Colonic mucosa (tissue), 4 donors: ENCODE measurements at regions not wholly inside any gene's neighbourhood (a gene's known extent, or its start where the extent isn't known, plus 50 kb on each side); places are given as distances from the start of the nearest gene placed in this dataset.

Source experiments
- DNase-seq: peaks from one replicate; pipeline ENCODE4 v3.0.0-alpha.2; 2020
- H3K27ac ChIP-seq: fragments of 200-600 bp; one replicate; pipeline ENCODE4 v1.8.0; 2021
- H3K27me3 ChIP-seq: fragments of 200-600 bp; one replicate; pipeline ENCODE4 v1.8.0; 2021
- H3K36me3 ChIP-seq: fragments of 200-600 bp; one replicate; pipeline ENCODE4 v1.8.0; 2021
- H3K4me1 ChIP-seq: fragments of 200-600 bp; one replicate; pipeline ENCODE4 v1.8.0; 2021; ENCODE audit warnings: mild to moderate bottlenecking
- H3K4me3 ChIP-seq: fragments of 200-600 bp; one replicate; pipeline ENCODE4 v1.8.0; 2021
- H3K9ac ChIP-seq, 2 donors: one replicate each; pipeline ENCODE4 v1.7.0; 2013; ENCODE audit warnings: control low read depth in 2 of 2, low read depth in 2 of 2, low read length in 2 of 2
- H3K9me3 ChIP-seq: fragments of 200-600 bp; one replicate; pipeline ENCODE4 v1.8.0; 2021
- intact Hi-C: fragments of 100-400 bp; cut with DNase I; formaldehyde crosslinking; loops from one replicate; pipeline ENCODE4 v1.14.1; 2022
- TF ChIP-seq, protein P1 (sequence below): fragments of 200-600 bp; IDR thresholded peaks from one replicate; pipeline ENCODE4 v1.8.0; 2022; ENCODE audit warnings: antibody characterized with exemption, mild to moderate bottlenecking
- donor health status: healthy.
- donor health status: DM: no; HTN: no; CAD: no.
- donor health status: DM: no; HTN: no; CAD: no.

DNA sequence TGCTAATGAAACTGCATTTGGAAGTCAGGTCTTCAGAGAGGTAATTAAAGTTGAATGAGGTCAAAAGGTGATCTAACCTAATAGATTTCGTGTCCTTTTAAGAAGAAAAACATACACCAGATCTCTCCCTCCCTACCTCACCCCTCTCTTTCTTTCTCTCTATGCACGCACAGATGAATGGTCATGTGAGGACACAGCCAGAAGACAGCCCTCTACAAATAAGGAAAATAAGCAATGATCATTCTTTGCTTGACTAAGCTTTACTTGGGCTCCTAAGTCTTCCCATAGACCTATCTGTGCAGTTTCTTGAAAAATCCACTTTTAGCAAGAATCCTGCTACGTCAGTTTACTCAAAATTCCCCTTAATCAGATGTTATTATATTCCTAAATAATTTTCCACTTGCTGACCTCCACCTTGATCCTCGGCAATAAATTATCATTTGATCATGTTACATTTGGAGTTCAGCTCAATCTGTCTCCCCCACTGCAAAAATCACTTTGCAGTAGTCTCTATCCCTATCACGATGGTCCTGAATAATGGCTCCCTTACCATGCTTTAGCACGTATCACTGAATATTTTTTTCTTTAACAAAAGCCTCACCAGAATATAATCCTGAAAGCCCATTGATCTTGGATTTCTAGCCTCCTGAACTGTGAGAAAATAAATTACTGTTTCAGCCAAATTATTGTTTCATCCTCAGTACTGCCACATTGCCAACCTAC lies 527.3 kb downstream of the GABRG1 start:
- no peaks in the 10 kb centered on the region for H3K27me3 ChIP-seq
- DNase-seq: no peak
- no peaks in the 10 kb centered on the region for H3K9me3 ChIP-seq
- TF ChIP-seq, protein P1, sequence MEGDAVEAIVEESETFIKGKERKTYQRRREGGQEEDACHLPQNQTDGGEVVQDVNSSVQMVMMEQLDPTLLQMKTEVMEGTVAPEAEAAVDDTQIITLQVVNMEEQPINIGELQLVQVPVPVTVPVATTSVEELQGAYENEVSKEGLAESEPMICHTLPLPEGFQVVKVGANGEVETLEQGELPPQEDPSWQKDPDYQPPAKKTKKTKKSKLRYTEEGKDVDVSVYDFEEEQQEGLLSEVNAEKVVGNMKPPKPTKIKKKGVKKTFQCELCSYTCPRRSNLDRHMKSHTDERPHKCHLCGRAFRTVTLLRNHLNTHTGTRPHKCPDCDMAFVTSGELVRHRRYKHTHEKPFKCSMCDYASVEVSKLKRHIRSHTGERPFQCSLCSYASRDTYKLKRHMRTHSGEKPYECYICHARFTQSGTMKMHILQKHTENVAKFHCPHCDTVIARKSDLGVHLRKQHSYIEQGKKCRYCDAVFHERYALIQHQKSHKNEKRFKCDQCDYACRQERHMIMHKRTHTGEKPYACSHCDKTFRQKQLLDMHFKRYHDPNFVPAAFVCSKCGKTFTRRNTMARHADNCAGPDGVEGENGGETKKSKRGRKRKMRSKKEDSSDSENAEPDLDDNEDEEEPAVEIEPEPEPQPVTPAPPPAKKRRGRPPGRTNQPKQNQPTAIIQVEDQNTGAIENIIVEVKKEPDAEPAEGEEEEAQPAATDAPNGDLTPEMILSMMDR: no peak
- intact Hi-C loops: no loop called here
- H3K4me3 ChIP-seq: no peak overlapping the region
- H3K27ac ChIP-seq: no peak overlapping the region
- H3K36me3 ChIP-seq: no peaks in the 10 kb centered on the region
- H3K4me1 ChIP-seq: no peaks in the 10 kb centered on the region
- no peak overlapping the region for H3K9ac ChIP-seq

DNA sequence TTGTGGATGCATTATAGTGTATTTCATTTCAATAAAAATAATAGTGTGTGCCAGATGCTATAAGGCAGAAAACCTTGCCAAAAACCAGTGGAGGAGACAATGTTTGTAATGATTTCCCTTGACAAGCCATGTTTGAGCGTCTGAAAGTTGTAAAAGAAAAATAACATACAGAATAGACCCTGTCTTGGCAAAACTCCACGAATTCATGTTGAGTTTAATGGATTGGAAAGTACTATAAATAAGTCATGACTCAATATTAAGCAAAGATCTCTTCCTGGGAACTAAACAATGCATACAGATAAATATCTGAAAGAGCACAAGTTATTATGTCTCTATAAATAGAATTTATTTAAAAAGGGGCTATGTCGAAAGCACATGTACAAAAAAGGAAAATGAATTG lies 543.5 kb downstream of the GABRG1 start:
- TF ChIP-seq, protein P1: no peak
- H3K27me3 ChIP-seq: no peaks in the 10 kb centered on the region
- no peak for DNase-seq
- no peak overlapping the region for H3K9ac ChIP-seq
- H3K4me3 ChIP-seq: no peak overlapping the region
- intact Hi-C loops: no loop called here
- no peaks in the 10 kb centered on the region for H3K9me3 ChIP-seq
- no peaks in the 10 kb centered on the region for H3K4me1 ChIP-seq
- no peaks in the 10 kb centered on the region for H3K36me3 ChIP-seq
- H3K27ac ChIP-seq: no peak overlapping the region

DNA sequence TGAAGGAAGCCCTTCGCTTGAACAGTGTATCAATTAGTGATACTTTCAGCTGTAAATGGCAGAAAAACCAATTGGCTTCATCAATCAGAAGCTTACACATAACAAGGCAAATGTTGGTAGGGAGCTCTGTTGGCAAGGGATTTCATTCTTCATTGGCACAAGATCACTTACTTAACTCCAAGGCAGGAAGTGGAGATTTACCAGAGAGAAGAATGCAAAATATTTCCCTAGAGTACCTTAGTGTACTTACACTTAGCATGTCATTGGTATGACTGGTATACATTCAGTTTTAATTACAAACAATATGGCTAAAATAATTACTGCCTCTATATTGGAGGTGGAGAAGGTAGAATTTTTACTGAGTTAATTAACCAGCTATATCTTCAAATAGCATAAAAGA lies 545.0 kb downstream of the GABRG1 start:
- intact Hi-C loops: no loop called here
- Histone ChIP-seq H3K36me3 (no peaks in the 10 kb centered on the region), H3K27ac (no peak overlapping the region), H3K4me1 (no peaks in the 10 kb centered on the region), H3K9ac (no peak overlapping the region), H3K9me3 (no peaks in the 10 kb centered on the region), H3K27me3 (no peaks in the 10 kb centered on the region), H3K4me3 (no peak overlapping the region)
- DNase-seq: no peak
- TF ChIP-seq, protein P1: no peak

DNA sequence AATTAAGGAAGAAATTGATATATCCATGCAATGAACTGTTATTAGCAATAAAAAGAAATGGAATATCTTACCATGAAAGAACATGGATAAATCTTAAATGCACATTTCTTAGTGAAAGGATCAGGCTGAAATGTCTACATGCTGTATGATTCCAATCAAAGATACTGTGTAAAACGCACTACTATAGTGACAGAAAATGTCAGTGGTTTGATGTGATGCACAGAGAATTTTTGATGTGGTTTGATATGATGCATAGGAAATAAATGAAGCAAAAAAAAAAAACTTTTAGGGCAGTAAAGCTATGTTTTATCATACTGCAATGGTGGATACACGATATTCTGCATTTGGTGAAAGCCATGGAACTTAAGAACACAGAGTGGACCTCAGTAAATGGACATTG lies 547.6 kb downstream of the GABRG1 start:
- Histone ChIP-seq H3K27me3 (no peaks in the 10 kb centered on the region), H3K4me1 (no peaks in the 10 kb centered on the region), H3K9me3 (no peaks in the 10 kb centered on the region), H3K36me3 (no peaks in the 10 kb centered on the region), H3K4me3 (no peak overlapping the region), H3K9ac (no peak overlapping the region), H3K27ac (no peak overlapping the region)
- intact Hi-C loops: no loop called here
- TF ChIP-seq, protein P1: no peak
- no peak for DNase-seq

DNA sequence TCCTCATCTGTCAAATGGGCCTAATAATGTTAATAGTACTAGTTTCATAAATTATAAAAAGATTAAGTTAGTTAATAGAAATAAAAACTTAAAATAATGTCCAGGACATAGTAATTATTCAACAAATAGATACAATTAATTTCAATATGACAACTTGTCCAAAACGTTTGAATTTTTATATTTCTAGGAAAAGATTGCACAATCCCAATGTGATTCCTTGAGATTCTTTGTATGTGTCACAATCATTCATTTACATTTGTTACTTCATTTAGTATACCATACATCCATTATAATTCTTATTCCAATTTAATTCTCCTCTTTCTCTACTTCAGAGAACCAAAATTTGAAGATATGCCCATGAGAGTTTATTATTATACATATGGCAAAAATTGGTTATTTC lies 554.2 kb downstream of the GABRG1 start:
- no peak overlapping the region for H3K27ac ChIP-seq
- H3K27me3 ChIP-seq: no peaks in the 10 kb centered on the region
- H3K9me3 ChIP-seq: no peaks in the 10 kb centered on the region
- TF ChIP-seq, protein P1: no peak
- no peak for DNase-seq
- H3K9ac ChIP-seq: no peak overlapping the region
- intact Hi-C loops: no loop called here
- H3K36me3 ChIP-seq: no peaks in the 10 kb centered on the region
- no peak overlapping the region for H3K4me3 ChIP-seq
- H3K4me1 ChIP-seq: no peaks in the 10 kb centered on the region
